Activated CD4-positive, alpha-beta T cell treated with anti-CD3 and anti-CD28 coated beads, Interleukin-2, amount 10 ng/mL, durations not matched to agents 7 days and 5 days (primary cell): ENCODE measurements at regions not wholly inside any gene's neighbourhood (a gene's known extent, or its start where the extent isn't known, plus 50 kb on each side); places are given as distances from the start of the nearest gene placed in this dataset.
"Not testable (repeated sequence)": the region's sequence is repeated elsewhere in the genome, so short reads cannot be mapped to it uniquely, and the experiment has no call there.

Experiments used
- CTCF ChIA-PET: fragments of 350-600 bp; sonication (Branson Sonifier 250); formaldehyde crosslinking; loops from one replicate; lab custom pipeline; 2021; ENCODE audit warnings: antibody characterized with exemption; lab: Charles Lee
- POLR2A ChIA-PET: fragments of 350-600 bp; sonication (Branson Sonifier 250); formaldehyde crosslinking; loops from one replicate; lab custom pipeline; 2021; ENCODE audit warnings: antibody characterized with exemption; lab: Charles Lee
- DNase-seq: peaks from one replicate; pipeline ENCODE4 v3.0.0-alpha.2; 2020
- H3K27ac Mint-ChIP-seq: one replicate; pipeline ENCODE4 v1.8.0; 2021; ENCODE audit warnings: mild to moderate bottlenecking, moderate library complexity, mixed read lengths
- H3K27me3 Mint-ChIP-seq: one replicate; pipeline ENCODE4 v1.8.0; 2021; ENCODE audit warnings: mixed read lengths
- H3K36me3 Mint-ChIP-seq: one replicate; pipeline ENCODE4 v1.8.0; 2021; ENCODE audit warnings: low read depth, mixed read lengths
- H3K4me1 Mint-ChIP-seq: one replicate; pipeline ENCODE4 v1.8.0; 2021; ENCODE audit warnings: mixed read lengths
- H3K4me3 Mint-ChIP-seq: one replicate; pipeline ENCODE4 v1.8.0; 2021; ENCODE audit warnings: mild to moderate bottlenecking, moderate library complexity, mixed read lengths
- H3K9me3 Mint-ChIP-seq: one replicate; pipeline ENCODE4 v1.8.0; 2021; ENCODE audit warnings: mixed read lengths

DNA sequence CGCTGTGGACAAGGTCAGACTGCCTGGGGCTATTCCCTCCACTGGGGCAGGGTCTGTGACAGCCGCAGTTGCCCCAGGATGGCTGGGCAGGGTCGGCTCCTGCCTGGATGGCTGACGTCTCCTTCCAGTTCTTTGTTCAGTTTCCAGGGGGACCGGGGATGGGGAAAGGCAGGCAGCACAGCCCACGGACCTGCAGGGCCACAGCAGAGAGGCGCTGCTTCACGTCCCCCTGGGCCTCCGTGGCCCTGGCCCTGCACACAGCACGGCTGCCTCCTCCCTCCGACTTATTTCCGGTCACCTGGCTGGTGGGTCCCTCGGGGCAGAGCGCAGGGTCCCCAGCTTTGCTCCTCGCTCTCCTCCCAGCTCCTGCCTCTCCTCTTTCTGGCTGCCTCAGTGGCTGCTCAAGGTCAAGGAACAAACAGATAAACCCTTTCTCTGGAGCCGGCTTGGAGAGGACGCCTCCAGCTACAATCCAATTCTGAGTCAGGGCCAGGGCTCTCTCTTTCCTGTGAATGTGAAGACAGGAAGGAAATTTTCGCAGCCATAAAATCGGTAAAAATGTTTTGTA is 169.7 kb downstream of the C9orf50 start:
- CTCF ChIA-PET: no interaction called here
- POLR2A ChIA-PET: no interaction called here

DNA sequence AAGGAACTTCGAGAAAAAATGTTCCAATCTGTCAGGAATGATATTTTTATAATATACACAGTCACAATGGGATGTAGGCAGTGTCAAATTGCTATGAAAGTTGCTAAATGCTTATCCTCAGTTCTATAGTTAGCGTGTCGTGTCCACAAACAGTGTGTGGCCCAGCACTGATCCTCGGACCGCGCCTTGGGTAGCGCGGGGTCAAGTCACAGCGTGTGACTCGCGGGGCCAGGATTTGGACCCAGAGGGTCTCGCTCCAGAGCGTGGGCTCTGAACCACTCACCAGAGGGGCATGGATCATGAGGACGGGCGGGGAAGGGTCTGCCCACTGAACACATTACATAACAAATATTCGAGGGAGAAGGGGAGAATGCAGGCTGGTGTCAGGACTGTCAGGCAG is 171.8 kb downstream of the C9orf50 start:
- Mint-ChIP-seq H3K27ac (no peak overlapping the region), H3K27me3 (peaks cover 2% of the 10 kb centered on the region)
- CTCF ChIA-PET: interaction anchor here (0.6 kb wide), 1 partner anchor 13 kb away, joined by 5 read pairs; no protein-coding TSS in a partner anchor

More for the DNA sequence above, 169.7 kb downstream of the C9orf50 start:
- Mint-ChIP-seq H3K9me3 (no peaks in the 10 kb centered on the region), H3K4me1 (peaks cover 10% of the 10 kb centered on the region), H3K27me3 (peaks cover 3% of the 10 kb centered on the region), H3K36me3 (no peaks in the 10 kb centered on the region), H3K27ac (no peak overlapping the region), H3K4me3 (no peak overlapping the region)
- no peak for DNase-seq

DNA sequence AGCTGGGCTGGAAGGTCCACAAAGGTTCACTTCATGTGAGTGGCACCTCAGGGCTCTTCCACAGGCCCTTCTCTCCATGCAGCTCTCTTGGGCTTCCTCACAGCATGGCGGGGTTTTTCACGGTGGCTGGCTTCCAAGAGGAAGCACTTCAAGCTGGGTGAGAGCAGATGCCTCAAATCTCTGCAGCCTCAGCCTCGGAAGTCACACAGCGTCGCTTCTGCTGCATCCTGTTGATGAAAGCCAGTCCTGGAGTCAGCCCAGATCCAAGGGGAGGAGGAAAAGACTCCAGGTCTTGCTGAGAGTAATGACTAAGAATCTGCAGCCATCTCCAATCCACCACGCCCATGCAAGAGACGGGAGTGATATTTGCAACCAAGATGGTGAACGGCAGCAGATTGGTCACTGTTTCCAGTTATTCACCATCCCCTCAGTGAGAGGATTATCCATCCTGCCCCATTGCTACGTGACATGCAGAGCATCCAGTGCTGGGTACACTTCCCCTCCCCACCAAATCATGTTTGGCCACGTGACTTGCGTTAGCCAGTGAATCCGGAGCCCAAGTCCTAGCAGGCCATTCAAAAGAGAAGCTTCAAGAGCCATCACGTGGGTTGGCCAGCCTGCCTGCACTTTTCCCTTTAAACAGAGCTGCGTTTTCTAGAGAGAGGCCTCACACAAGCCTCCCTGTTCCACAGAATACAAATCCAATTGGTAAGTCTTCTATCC is 173.9 kb downstream of the C9orf50 start:
- POLR2A ChIA-PET: no interaction called here
- H3K27ac Mint-ChIP-seq: no peak overlapping the region

More for the DNA sequence above, 171.8 kb downstream of the C9orf50 start:
- no peak for DNase-seq
- Mint-ChIP-seq H3K9me3 (no peaks in the 10 kb centered on the region), H3K36me3 (no peaks in the 10 kb centered on the region), H3K4me3 (no peak overlapping the region), H3K4me1 (peaks cover 4% of the 10 kb centered on the region)
- POLR2A ChIA-PET: interaction anchor here (0.7 kb wide), 1 partner anchor 1275 kb away, joined by 5 read pairs; no protein-coding TSS in a partner anchor

DNA sequence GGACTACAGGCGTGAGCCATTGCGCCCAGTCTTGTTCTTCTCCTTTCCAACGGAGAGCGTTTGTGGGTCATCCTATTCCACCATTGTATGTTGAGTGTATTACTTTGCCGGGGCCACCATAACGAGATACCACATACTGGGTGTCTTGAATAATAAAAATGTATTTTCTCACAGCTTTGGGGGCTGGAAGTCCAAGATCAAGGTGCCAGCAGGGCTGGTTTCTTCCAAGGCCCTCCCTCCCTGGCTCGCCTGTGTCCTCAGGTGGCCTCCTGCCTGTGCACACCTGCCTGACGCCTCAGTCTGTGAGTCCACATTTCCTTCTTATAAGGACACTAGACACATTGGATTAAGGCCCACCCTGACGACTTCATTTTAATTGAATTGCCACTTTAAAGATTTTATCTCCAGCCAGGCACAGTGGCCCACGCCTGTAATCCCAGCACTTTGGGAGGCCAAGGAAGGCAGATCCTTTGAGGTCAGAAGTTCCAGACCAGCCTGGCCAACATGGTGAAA is 175.1 kb downstream of the C9orf50 start:
- CTCF ChIA-PET: no interaction called here
- no peaks in the 10 kb centered on the region for H3K9me3 Mint-ChIP-seq
- POLR2A ChIA-PET: no interaction called here
- no peaks in the 10 kb centered on the region for H3K36me3 Mint-ChIP-seq
- H3K27me3 Mint-ChIP-seq: peaks cover 18% of the 10 kb centered on the region
- H3K4me3 Mint-ChIP-seq: no peak overlapping the region
- peaks cover 8% of the 10 kb centered on the region for H3K4me1 Mint-ChIP-seq
- DNase-seq: no peak
- H3K27ac Mint-ChIP-seq: no peak overlapping the region

More for the DNA sequence above, 173.9 kb downstream of the C9orf50 start:
- CTCF ChIA-PET: interaction anchor here (0.5 to 1.5 kb wide), 4 partner anchors 24 to 354 kb away, joined by 3 to 4 read pairs (median 3); no protein-coding TSS in a partner anchor
- Mint-ChIP-seq H3K4me1 (peaks cover 6% of the 10 kb centered on the region), H3K9me3 (no peaks in the 10 kb centered on the region), H3K36me3 (no peaks in the 10 kb centered on the region), H3K4me3 (no peak overlapping the region), H3K27me3 (peaks cover 9% of the 10 kb centered on the region)
- DNase-seq: no peak

DNA sequence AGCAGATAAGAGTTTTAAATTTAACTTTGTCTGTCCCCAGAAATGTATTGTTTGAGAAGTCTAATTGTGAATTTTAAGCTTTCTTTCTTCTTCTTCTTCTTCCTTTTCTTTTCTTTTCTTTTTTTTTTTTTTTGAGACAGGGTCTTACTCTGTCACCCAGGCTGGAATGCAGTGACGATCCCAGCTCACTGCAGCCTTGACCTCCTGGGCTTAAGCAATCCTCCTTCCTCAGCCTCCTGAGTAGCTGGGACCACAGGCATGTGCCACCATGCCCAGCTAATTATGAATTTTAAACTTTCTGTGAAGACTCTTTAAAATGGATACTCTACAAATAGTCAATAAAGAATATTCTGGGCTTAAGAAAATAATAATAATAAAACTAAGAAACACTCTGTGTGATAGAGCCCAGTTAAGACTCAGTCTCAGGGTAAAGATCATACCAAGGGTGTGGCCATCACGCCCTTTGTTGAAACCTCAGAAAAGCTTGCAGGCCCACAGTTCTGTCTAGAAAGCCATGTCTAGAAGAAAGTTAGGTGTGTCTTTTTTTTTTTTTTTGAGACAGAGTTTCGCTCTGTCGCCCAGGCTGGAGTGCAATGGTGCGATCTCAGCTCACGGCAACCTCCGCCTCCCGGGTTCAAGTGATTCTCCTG is 177.3 kb downstream of the C9orf50 start:
- peaks cover 34% of the 10 kb centered on the region for H3K27me3 Mint-ChIP-seq
- DNase-seq, H3K4me3 Mint-ChIP-seq, H3K9me3 Mint-ChIP-seq, H3K27ac Mint-ChIP-seq, H3K36me3 Mint-ChIP-seq: not testable (repeated sequence)
- peaks cover 19% of the 10 kb centered on the region for H3K4me1 Mint-ChIP-seq
- ChIA-PET CTCF (interaction anchor here (1.0 to 1.3 kb wide), 3 partner anchors 11 to 132 kb away, joined by 3 to 4 read pairs (median 3); no protein-coding TSS in a partner anchor), POLR2A (interaction anchor here (0.6 kb wide), 1 partner anchor 12 kb away, joined by 4 read pairs; no protein-coding TSS in a partner anchor)

DNA sequence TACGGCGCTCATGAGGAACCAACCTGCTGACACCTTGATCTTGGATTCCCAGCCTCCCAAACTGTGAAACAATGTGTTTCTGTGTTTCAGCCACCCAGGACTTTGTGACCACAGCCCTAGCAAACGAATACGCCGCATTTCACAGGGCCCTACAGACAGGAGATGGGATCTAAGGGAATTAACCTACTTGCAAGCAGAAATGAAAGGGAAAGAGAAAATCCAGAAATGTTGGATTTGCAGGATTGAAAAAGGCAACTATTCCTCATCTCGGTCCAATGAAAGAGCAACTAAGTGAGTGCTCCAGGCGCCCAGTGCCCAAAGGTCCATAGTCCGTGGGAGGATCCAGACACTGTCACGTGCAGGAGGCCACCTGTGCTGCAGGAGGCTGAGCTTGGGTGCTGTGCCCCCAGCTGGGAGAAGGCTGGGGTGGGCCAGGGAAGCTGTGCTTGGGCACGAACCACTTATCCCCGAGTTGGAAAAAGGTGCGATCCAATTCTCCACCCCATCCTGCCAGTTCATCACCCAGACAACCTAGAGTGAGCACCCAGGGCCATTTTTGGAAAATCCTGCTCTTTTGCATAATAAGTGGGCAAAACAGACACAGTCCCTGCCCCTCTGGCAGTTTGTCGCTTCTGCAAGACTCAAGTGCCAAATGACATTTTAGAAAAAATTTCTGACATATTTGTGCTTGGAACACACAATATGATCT is 177.9 kb downstream of the C9orf50 start:
- no peak for DNase-seq
- Mint-ChIP-seq H3K9me3 (peaks cover 3% of the 10 kb centered on the region), H3K4me1 (peaks cover 26% of the 10 kb centered on the region), H3K4me3 (no peak overlapping the region), H3K36me3 (no peaks in the 10 kb centered on the region), H3K27ac (no peak overlapping the region), H3K27me3 (peaks cover 41% of the 10 kb centered on the region)
- ChIA-PET POLR2A (interaction anchor here (0.6 kb wide), 1 partner anchor 13 kb away, joined by 4 read pairs; no protein-coding TSS in a partner anchor), CTCF (interaction anchor here (1.2 to 1.3 kb wide), 2 partner anchors 11 to 14 kb away, joined by 3 read pairs; no protein-coding TSS in a partner anchor)

DNA sequence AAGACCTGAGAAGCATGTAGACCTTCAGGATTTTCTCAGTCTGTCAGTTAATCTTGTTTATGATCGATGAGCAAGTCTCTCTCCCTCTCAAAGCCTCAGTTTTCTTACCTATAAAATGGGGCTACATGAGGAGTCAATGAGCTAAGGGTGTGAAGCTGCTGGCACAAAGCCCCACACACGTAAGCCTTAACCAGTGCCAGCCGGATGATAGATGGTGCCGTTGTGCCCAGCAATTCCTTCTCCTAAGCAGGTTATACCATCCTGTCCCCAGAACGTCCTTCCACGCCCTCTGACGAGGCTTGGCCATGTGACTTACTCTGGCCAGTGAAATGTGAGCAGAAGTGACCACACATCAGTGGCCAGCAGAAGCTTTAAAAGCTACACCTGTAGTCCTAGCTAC is 179.0 kb downstream of the C9orf50 start:
- ChIA-PET CTCF (interaction anchor here (0.7 kb wide), 1 partner anchor 52 kb away, joined by 3 read pairs; no protein-coding TSS in a partner anchor), POLR2A (interaction anchor here (0.7 kb wide), 1 partner anchor 24 kb away, joined by 3 read pairs; no protein-coding TSS in a partner anchor)
- Mint-ChIP-seq H3K9me3 (peaks cover 3% of the 10 kb centered on the region), H3K36me3 (no peaks in the 10 kb centered on the region), H3K4me3 (no peak overlapping the region), H3K27me3 (peaks cover 47% of the 10 kb centered on the region), H3K4me1 (peaks cover 33% of the 10 kb centered on the region), H3K27ac (no peak overlapping the region)
- no peak for DNase-seq

DNA sequence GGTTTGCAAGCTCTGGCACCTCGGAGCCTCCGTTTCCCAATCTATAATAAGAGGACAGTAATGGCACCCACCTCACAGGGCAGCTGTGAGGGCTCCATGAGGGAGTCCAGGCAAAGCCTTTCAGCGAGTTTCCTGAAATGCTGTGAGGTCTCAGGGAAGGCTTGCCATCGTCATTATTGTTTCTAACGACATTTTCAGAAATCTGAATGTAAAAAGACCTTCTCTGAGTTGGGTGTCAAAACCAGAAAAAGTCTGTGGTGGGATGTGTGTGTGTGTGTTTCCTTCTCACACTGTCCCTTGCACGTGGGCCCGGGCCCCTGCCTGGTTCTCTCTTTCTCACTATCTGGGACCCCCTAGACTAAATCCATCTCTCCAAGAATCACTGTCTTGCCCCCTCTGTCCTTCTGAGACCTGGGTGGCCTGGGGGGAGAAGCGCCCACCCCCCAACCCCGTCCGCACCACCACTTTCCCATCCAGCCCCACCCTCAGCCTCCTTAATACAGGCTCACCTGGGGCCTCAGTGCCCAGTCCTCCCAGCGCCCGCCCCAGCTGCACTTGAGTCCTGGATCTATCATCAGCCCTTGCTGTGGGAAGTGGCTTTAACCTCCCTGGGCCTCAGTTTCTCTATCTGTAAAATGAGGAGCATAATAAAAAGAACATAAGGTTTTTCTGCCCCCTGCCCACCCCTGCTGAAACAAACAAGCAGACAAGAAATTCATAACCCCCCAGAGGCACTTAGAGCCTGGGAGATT is 180.3 kb downstream of the C9orf50 start:
- peaks cover 3% of the 10 kb centered on the region for H3K9me3 Mint-ChIP-seq
- peaks cover 58% of the 10 kb centered on the region for H3K27me3 Mint-ChIP-seq

DNA sequence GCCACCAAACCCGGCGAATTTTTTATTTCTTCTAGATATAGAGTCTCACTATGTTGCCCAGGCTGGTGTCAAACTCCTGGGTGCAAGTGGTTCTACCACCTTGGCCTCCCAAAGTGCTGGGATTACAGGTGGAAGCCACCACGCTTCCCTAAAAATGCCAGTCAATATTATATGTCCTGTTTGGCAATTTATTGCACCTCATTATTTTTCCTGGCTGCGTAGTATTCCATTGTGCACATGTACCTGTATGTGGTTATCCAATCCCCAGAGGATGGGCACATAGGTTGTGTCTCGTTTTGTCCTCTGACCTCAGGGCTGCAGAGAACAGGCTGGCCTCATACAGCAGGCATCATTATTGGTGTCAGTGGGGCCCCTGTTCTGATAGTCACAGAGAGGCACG is 181.7 kb downstream of the C9orf50 start:
- peaks cover 68% of the 10 kb centered on the region for H3K27me3 Mint-ChIP-seq
- H3K4me1 Mint-ChIP-seq: peaks cover 34% of the 10 kb centered on the region

More for the DNA sequence above, 180.3 kb downstream of the C9orf50 start:
- no peaks in the 10 kb centered on the region for H3K36me3 Mint-ChIP-seq
- no peak for DNase-seq
- ChIA-PET POLR2A (no interaction called here), CTCF (interaction anchor here (0.6 to 0.9 kb wide), 2 partner anchors 13 to 264 kb away, joined by 3 read pairs; no protein-coding TSS in a partner anchor)
- H3K27ac Mint-ChIP-seq: no peak overlapping the region
- H3K4me3 Mint-ChIP-seq: no peak overlapping the region
- H3K4me1 Mint-ChIP-seq: peaks cover 35% of the 10 kb centered on the region

DNA sequence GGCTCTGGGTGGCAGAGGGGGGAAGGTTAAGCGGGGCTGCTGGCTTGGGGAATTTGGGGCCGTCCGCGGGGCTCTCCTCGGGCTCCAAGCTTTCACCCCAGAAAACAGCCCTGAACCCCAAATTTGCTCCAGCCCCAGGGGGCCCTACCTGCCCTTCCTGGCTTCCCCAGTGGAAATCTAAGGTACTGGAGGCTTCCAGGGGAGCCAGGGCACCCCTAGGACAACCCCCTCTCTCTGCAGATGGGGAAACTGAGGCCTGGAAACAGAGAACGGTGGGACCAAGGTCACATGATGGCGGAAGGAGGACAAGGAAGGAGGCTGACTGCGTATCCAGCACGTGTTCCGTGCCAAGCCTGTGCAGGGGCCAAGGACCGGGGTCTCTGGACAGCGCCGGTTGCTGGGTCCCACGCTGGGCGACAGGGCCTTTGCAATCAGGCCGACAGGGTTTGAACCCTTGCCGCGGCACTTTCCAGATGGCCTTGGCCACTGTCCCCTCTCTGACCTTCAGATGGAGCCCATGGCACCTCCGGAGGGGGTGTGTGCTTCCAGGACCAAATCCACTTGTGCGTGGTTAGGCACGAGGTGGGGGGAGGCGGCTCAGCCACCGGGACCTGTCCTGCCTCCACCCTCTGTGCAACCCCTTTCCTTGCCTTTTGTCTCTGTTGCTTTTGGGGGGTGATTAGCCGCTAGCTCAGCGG is 183.1 kb downstream of the C9orf50 start:
- Mint-ChIP-seq H3K27me3 (peaks cover 66% of the 10 kb centered on the region), H3K4me1 (peaks cover 29% of the 10 kb centered on the region), H3K36me3 (no peaks in the 10 kb centered on the region), H3K4me3 (no peak overlapping the region), H3K27ac (no peak overlapping the region), H3K9me3 (peaks cover 3% of the 10 kb centered on the region)
- DNase-seq: no peak
- ChIA-PET POLR2A (no interaction called here), CTCF (no interaction called here)

More for the DNA sequence above, 181.7 kb downstream of the C9orf50 start:
- Mint-ChIP-seq H3K27ac (no peak overlapping the region), H3K36me3 (no peaks in the 10 kb centered on the region), H3K9me3 (peaks cover 3% of the 10 kb centered on the region), H3K4me3 (no peak overlapping the region)
- ChIA-PET CTCF (interaction anchor here (0.6 kb wide), 1 partner anchor 1397 kb away, joined by 3 read pairs; no protein-coding TSS in a partner anchor), POLR2A (no interaction called here)
- no peak for DNase-seq
